Fibroblast of pulmonary artery (primary cell): ENCODE measurements at regions not wholly inside any gene's neighbourhood (a gene's known extent, or its start where the extent isn't known, plus 50 kb on each side); places are given as distances from the start of the nearest gene placed in this dataset.

Experiments used
- DNase-seq: peaks from one replicate; pipeline ENCODE4 v3.0.0-alpha.2; 2010; ENCODE audit warnings: low read depth
- H3K4me3 ChIP-seq: replicated peaks from 2 replicates; pipeline ENCODE4 v1.5.1; 2011; ENCODE audit warnings: low read depth, mild to moderate bottlenecking, control low read depth, low read length, moderate library complexity
- CTCF ChIP-seq: IDR thresholded peaks from 2 replicates; pipeline ENCODE4 v1.5.1; 2011; ENCODE audit warnings: mild to moderate bottlenecking, control low read depth, low read length, inconsistent platforms; ENCODE audit errors: missing control alignments

- no peak for TF ChIP-seq CTCF
- H3K4me3 ChIP-seq = no peak overlapping the region
- no peak for DNase-seq
Observed at GRCh38 chr5:120080781-120081180, 383.3 kb upstream of the PRR16 start.

GRCh38 chr5:120082316-120083068 lies 381.6 kb upstream of the PRR16 start:
- no peak overlapping the region for H3K4me3 ChIP-seq
- TF ChIP-seq CTCF = no peak
- DNase-seq = no peak

- no peak overlapping the region for H3K4me3 ChIP-seq
- no peak for DNase-seq
- no peak for TF ChIP-seq CTCF
Observed at GRCh38 chr5:120083851-120084542, 380.1 kb upstream of the PRR16 start.

- H3K4me3 ChIP-seq = no peak overlapping the region
- no peak for TF ChIP-seq CTCF
- DNase-seq = no peak
Observed at GRCh38 chr5:120084543-120084870, 379.6 kb upstream of the PRR16 start.

DNA sequence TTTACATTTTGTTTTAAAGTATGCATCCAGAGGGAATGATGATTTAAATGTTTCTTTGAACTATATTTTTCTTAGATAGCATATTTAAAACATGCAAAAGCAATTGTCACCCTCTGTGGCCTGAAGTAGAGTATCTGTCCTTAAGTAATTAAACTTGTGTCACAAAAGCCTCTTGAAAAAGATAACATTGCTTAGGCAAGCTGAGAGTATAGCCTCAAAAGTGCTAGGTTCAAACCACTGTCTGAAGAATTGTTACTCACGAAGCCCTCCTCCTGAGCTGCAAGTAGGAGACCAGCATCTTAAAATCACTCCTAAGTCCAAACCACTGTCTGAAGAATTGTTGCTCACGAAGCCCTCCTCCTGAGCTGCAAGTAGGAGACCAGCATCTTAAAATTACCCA lies 378.0 kb upstream of the PRR16 start:
- H3K4me3 ChIP-seq = no peak overlapping the region
- no peak for TF ChIP-seq CTCF
- DNase-seq = no peak

DNA sequence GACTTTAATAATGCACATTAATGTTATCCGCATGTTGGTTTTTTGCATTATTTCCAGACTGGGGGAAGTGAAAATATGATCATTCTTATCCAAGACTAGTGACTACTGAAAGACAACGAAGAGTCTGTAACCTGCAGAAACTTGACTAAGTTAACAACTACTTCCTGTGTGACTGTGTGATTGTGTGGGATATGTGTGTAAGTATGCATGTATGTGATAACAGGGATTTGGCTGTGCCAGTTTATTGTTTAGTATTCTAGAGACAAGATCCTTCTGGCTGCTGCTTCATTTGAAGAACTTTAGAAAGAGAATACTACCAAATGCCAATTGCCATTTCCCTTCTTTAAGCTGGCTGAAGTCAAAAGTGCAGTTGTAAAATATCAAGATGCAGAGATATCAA lies 375.7 kb upstream of the PRR16 start:
- H3K4me3 ChIP-seq = no peak overlapping the region
- peak; percentile 22 for DNase-seq
- no peak for TF ChIP-seq CTCF

- H3K4me3 ChIP-seq = no peak overlapping the region
- no peak for TF ChIP-seq CTCF
- no peak for DNase-seq
Observed at GRCh38 chr5:120088836-120089235, 375.3 kb upstream of the PRR16 start.
